Keratinocyte (primary cell): ENCODE measurements at regions not wholly inside any gene's neighbourhood (a gene's known extent, or its start where the extent isn't known, plus 50 kb on each side); places are given as distances from the start of the nearest gene placed in this dataset.
"Not testable (repeated sequence)": the region's sequence is repeated elsewhere in the genome, so short reads cannot be mapped to it uniquely, and the experiment has no call there.

Experiments used
- DNase-seq: peaks from one replicate; pipeline ENCODE4 v3.0.0-alpha.2; 2011; ENCODE audit warnings: low read depth, missing footprints, low spot score
- FAIRE-seq: peaks from 2 replicates; lab custom pipeline; 2011; peaks lifted over from hg19 to GRCh38; lab: Jason Lieb, UNC
- H2AFZ ChIP-seq: 2 replicates; pipeline ENCODE4 v1.6.0; 2012; ENCODE audit warnings: low read length, control low read depth, inconsistent platforms; ENCODE audit not compliant: control insufficient read depth
- H3K27ac ChIP-seq: 2 replicates; pipeline ENCODE4 v1.5.1; 2011; ENCODE audit warnings: low read length; ENCODE audit not compliant: control insufficient read depth, insufficient read depth
- H3K27me3 ChIP-seq: 3 replicates; pipeline ENCODE4 v1.6.0; 2011; ENCODE audit warnings: low read length; ENCODE audit not compliant: control insufficient read depth, insufficient read depth; ENCODE audit errors: extremely low read depth
- H3K36me3 ChIP-seq, 2 experiments: 2 replicates in 1 of 2; 3 replicates in 1 of 2; pipeline ENCODE4 v1.5.1; 2011; ENCODE audit warnings: low read length in 2 of 2, mild to moderate bottlenecking in 1 of 2; ENCODE audit not compliant: control insufficient read depth in 2 of 2, insufficient read depth in 2 of 2; ENCODE audit errors: extremely low read depth in 1 of 2
- H3K4me1 ChIP-seq: 3 replicates; pipeline ENCODE4 v1.5.1; 2011; ENCODE audit warnings: low read length; ENCODE audit not compliant: control insufficient read depth, insufficient read depth; ENCODE audit errors: extremely low read depth
- H3K4me2 ChIP-seq: 3 replicates; pipeline ENCODE4 v1.6.0; 2011; ENCODE audit warnings: low read depth, low read length; ENCODE audit not compliant: control insufficient read depth, insufficient read depth; ENCODE audit errors: extremely low read depth
- H3K4me3 ChIP-seq, 3 experiments: fragments of 200-600 bp in 1 of 3; sonication (generic) in 1 of 3; 2 replicates in 2 of 3; 3 replicates in 1 of 3; pipeline ENCODE4 v1.5.1; 2011 to 2016; ENCODE audit warnings: low read length in 3 of 3, mild to moderate bottlenecking in 3 of 3, control low read depth in 2 of 3, inconsistent platforms in 1 of 3, low read depth in 1 of 3, mixed read lengths in 1 of 3, mixed run types in 1 of 3, moderate library complexity in 1 of 3; ENCODE audit not compliant: control insufficient read depth in 2 of 3, insufficient read depth in 2 of 3; ENCODE audit errors: extremely low read depth in 1 of 3
- H3K79me2 ChIP-seq: 2 replicates; pipeline ENCODE4 v1.6.0; 2012; ENCODE audit warnings: low read length; ENCODE audit not compliant: control insufficient read depth, insufficient read depth
- H3K9ac ChIP-seq: 3 replicates; pipeline ENCODE4 v1.6.0; 2011; ENCODE audit warnings: low read length; ENCODE audit not compliant: control insufficient read depth, insufficient read depth; ENCODE audit errors: extremely low read depth
- H3K9me1 ChIP-seq: 3 replicates; pipeline ENCODE4 v1.6.0; 2011; ENCODE audit warnings: low read length; ENCODE audit not compliant: control insufficient read depth, insufficient read depth; ENCODE audit errors: extremely low read depth
- H3K9me3 ChIP-seq: 2 replicates; pipeline ENCODE4 v1.5.1; 2012; ENCODE audit warnings: low read depth, low read length; ENCODE audit not compliant: control insufficient read depth
- H4K20me1 ChIP-seq: 3 replicates; pipeline ENCODE4 v1.6.0; 2011; ENCODE audit warnings: low read length; ENCODE audit not compliant: control insufficient read depth, insufficient read depth; ENCODE audit errors: extremely low read depth
- CTCF ChIP-seq, 3 experiments: IDR thresholded peaks in 1 of 3; conservative IDR thresholded peaks in 1 of 3; optimal IDR thresholded peaks in 1 of 3; 2 replicates in 2 of 3; 3 replicates in 1 of 3; pipeline versions ENCODE3 to v1.5.1; 2011; ENCODE audit warnings: low read length in 3 of 3, mild to moderate bottlenecking in 3 of 3, moderate library complexity in 2 of 3, control low read depth in 1 of 3, inconsistent platforms in 1 of 3; ENCODE audit not compliant: insufficient read depth in 2 of 3; ENCODE audit errors: extremely low read depth in 1 of 3
- EZH2 ChIP-seq: IDR thresholded peaks from one replicate; pipeline ENCODE4 v1.6.1; 2012; ENCODE audit warnings: inconsistent platforms, mild to moderate bottlenecking, low read length, moderate library complexity
- dilution Hi-C: fragments of 300-500 bp; cut with MboI; formaldehyde crosslinking; loops from one replicate; pipeline ENCODE4 v1.7.0; 2020; ENCODE audit warnings: low sequenced_read_pairs; ENCODE audit not compliant: extremely low pct_ligation_motif_present

GRCh38 chr2:195331129-195331528 lies 325.9 kb upstream of the SLC39A10 start:
- FAIRE-seq = peak; percentile 52
- dilution Hi-C loops = no loop called here

GRCh38 chr2:195330513-195330956 lies 326.5 kb upstream of the SLC39A10 start:
- Histone ChIP-seq H3K4me2 (no peak overlapping the region), H3K36me3 (no peaks in the 10 kb centered on the region), H3K79me2 (no peaks in the 10 kb centered on the region), H4K20me1 (no peaks in the 10 kb centered on the region), H3K9me3 (no peaks in the 10 kb centered on the region), H3K27me3 (no peaks in the 10 kb centered on the region), H3K9me1 (no peaks in the 10 kb centered on the region), H3K4me3 (no peak overlapping the region), H3K27ac (no peak overlapping the region), H3K9ac (no peak overlapping the region), H3K4me1 (no peaks in the 10 kb centered on the region), H2AFZ (no peak overlapping the region)
- FAIRE-seq = no peak
- dilution Hi-C loops = no loop called here
- TF ChIP-seq EZH2 (no peak), CTCF (optimal IDR thresholded peaks at IDR 0.05 in 1 of 3, IDR thresholded peaks at IDR 0.05 in 1 of 3, conservative IDR thresholded peaks at IDR 0.05 in 1 of 3; ENCODE audit: extremely low read depth in 1 of 3, insufficient read depth in 2 of 3, low read length in 3 of 3) (no peak)
- DNase-seq = no peak

More at GRCh38 chr2:195331129-195331528, 325.9 kb upstream of the SLC39A10 start:
- H3K9me1 ChIP-seq = no peaks in the 10 kb centered on the region
- no peaks in the 10 kb centered on the region for H3K27me3 ChIP-seq
- no peak overlapping the region for H3K9ac ChIP-seq
- no peaks in the 10 kb centered on the region for H3K9me3 ChIP-seq
- no peak overlapping the region for H3K4me2 ChIP-seq
- no peak overlapping the region for H3K27ac ChIP-seq
- no peaks in the 10 kb centered on the region for H3K36me3 ChIP-seq
- H3K4me1 ChIP-seq = no peaks in the 10 kb centered on the region
- DNase-seq = no peak
- TF ChIP-seq EZH2 (no peak), CTCF (optimal IDR thresholded peaks at IDR 0.05 in 1 of 3, IDR thresholded peaks at IDR 0.05 in 1 of 3, conservative IDR thresholded peaks at IDR 0.05 in 1 of 3; ENCODE audit: extremely low read depth in 1 of 3, insufficient read depth in 2 of 3, low read length in 3 of 3) (no peak)
- no peak overlapping the region for H3K4me3 ChIP-seq
- H4K20me1 ChIP-seq = no peaks in the 10 kb centered on the region
- H2AFZ ChIP-seq = no peak overlapping the region
- H3K79me2 ChIP-seq = no peaks in the 10 kb centered on the region

DNA sequence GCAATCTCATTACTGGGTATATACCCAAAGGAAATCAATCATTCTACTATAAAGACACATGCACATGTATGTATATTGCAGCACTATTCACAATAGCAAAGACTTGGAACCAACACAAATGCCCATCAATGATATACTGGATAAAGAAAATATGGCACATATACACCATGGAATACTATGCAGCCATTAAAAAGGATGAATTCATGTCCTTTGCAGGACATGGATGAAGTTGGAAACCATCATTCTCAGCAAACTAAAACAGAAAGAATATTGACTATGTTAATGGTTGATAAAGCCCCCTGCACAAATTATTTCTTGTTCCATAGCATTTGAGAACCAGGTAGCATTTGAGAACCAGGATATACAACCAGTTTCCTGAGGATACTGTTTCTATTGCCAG lies 327.2 kb upstream of the SLC39A10 start:
- H3K9me1 ChIP-seq, H3K4me3 ChIP-seq, DNase-seq, H4K20me1 ChIP-seq, H3K4me1 ChIP-seq, H3K9me3 ChIP-seq, H3K4me2 ChIP-seq, H2AFZ ChIP-seq, H3K27me3 ChIP-seq, dilution Hi-C loops, H3K27ac ChIP-seq, H3K9ac ChIP-seq, H3K36me3 ChIP-seq, FAIRE-seq, H3K79me2 ChIP-seq: not testable (repeated sequence)
